ENCODE measurements at regions not wholly inside any gene's neighbourhood (a gene's known extent, or its start where the extent isn't known, plus 50 kb on each side); places are given as distances from the start of the nearest gene placed in this dataset.

DNA sequence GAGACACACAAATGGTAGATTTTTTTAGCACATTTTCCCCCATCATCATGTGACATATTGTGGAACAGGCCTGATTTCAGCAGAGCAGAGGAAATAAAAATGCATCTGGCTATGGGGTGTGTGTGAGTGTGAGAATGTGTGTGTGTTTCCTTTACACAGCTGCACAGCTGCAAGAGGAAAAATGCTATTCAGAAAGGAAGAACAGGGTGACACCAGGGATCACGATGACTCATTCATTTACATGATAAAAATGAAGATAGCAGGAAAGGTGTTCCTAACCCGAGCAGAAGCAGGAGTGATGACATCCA is 469.5 kb upstream of the TSHZ3 start:
- POLR2A ChIA-PET (ENCODE audit: unreplicated experiment), result no interaction called here
- no peak overlapping the region for H4K91ac ChIP-seq (ENCODE audit: insufficient read depth, low read depth, low read length)
- TF ChIP-seq FOS (IDR thresholded peaks at IDR 0.05; ENCODE audit: low read depth, low read length) (no peak), RFX5 (IDR thresholded peaks at IDR 0.05; ENCODE audit: low read depth, low read length) (no peak), SMC3 (IDR thresholded peaks at IDR 0.05; ENCODE audit: low read depth, low read length) (no peak), POLR2A (IDR thresholded peaks at IDR 0.05; ENCODE audit: low read depth, low read length) (no peak), RCOR1 (IDR thresholded peaks at IDR 0.05; ENCODE audit: insufficient replicate concordance, low read length) (no peak), MAFK (IDR thresholded peaks at IDR 0.05; ENCODE audit: low read depth, low read length) (no peak), RAD21 (IDR thresholded peaks at IDR 0.05; ENCODE audit: low read length) (no peak), MXI1 (IDR thresholded peaks at IDR 0.05; ENCODE audit: borderline replicate concordance, low read depth, low read length) (no peak)
- H2AK5ac ChIP-seq (ENCODE audit: low read depth, low read length), result no peak overlapping the region
- BruUV-seq (replicated peaks), result no TSS peak
- H3K79me1 ChIP-seq (ENCODE audit: low read depth in 1 of 2, low read length in 2 of 2), result no peaks in the 10 kb centered on the region
- no peak overlapping the region for H4K8ac ChIP-seq (ENCODE audit: low read depth in 2 of 2, low read length in 2 of 2)
- DNase-seq (no peak), ATAC-seq (ENCODE audit: low read depth) (no peak)
- H3K18ac ChIP-seq (ENCODE audit: low read depth, low read length), result no peak overlapping the region
- H2BK5ac ChIP-seq (ENCODE audit: low read depth, low read length, poor library complexity, severe bottlenecking), result no peak overlapping the region
- no peaks in the 10 kb centered on the region for H3K9me1 ChIP-seq (ENCODE audit: insufficient read depth, low read length)
- H4K5ac ChIP-seq (ENCODE audit: low read depth, low read length), result no peak overlapping the region
- no peak overlapping the region for H3K9ac ChIP-seq (ENCODE audit: low read depth, low read length)
- H3K4me1 ChIP-seq (ENCODE audit: control insufficient read depth, insufficient read depth, low read length), result no peaks in the 10 kb centered on the region
- no peak overlapping the region for H2AFZ ChIP-seq (replicated peaks; ENCODE audit: low read length, poor library complexity)
- no peak overlapping the region for H2AK9ac ChIP-seq (replicated peaks; ENCODE audit: low read depth, low read length, poor library complexity)
- H2BK15ac ChIP-seq (ENCODE audit: low read depth, low read length), result no peak overlapping the region
- no peak overlapping the region for H3K14ac ChIP-seq (replicated peaks; ENCODE audit: low read depth, low read length)
- no peak overlapping the region for H3K56ac ChIP-seq (ENCODE audit: extremely low read depth, insufficient read depth, low read length)
- H2BK20ac ChIP-seq (ENCODE audit: low read depth, low read length), result no peak overlapping the region
- H3K27me3 ChIP-seq (ENCODE audit: control insufficient read depth, insufficient read depth, low read length), result no peaks in the 10 kb centered on the region
- CTCF ChIA-PET, result no interaction called here
- no peak overlapping the region for H3K27ac ChIP-seq (ENCODE audit: insufficient read depth, low read length)
- dilution Hi-C loops (cut with HindIII; ENCODE audit: low sequenced_read_pairs, unreplicated experiment) (no loop called here), in situ Hi-C loops (cut with MboI; ENCODE audit: low sequenced_read_pairs) (no loop called here), intact Hi-C loops (cut with micrococcal nuclease) (no loop called here)
- no peak overlapping the region for H3K23ac ChIP-seq (ENCODE audit: low read depth, low read length)
- 20% methylated on average over 1 of the region's 2 CpGs; no CpG with 5 or more reads in 1 of the 2 experiments for WGBS, 2 experiments (ENCODE audit: extremely low coverage in 2 of 2, insufficient read length in 1 of 2)
- no peak overlapping the region for H3K4ac ChIP-seq (ENCODE audit: low read depth, low read length)
- no peaks in the 10 kb centered on the region for H3K36me3 ChIP-seq (ENCODE audit: control insufficient read depth, insufficient read depth, low read length)
- no peaks in the 10 kb centered on the region for H4K20me1 ChIP-seq (ENCODE audit: insufficient read depth, low read length)
- peaks cover 12% of the 10 kb centered on the region for H3K9me3 ChIP-seq (ENCODE audit: control insufficient read depth, insufficient read depth, low read length)
- no peak overlapping the region for H2BK120ac ChIP-seq (ENCODE audit: low read depth, low read length)
- H3K4me2 ChIP-seq (ENCODE audit: low read depth, low read length), result no peak overlapping the region
- no peak overlapping the region for H3K4me3 ChIP-seq (ENCODE audit: insufficient read depth, low read depth, low read length)

Data from IMR-90 (cell line).